GM21619 (cell line): ENCODE measurements at regions not wholly inside any gene's neighbourhood (a gene's known extent, or its start where the extent isn't known, plus 50 kb on each side); places are given as distances from the start of the nearest gene placed in this dataset.
"Not testable (repeated sequence)": the region's sequence is repeated elsewhere in the genome, so short reads cannot be mapped to it uniquely, and the experiment has no call there.

Experiments
- ATAC-seq: cut with Tn5 transposase; IDR thresholded peaks from one replicate; pipeline ENCODE4 v1.9.1; 2021; ENCODE audit not compliant: unreplicated experiment

- not testable (repeated sequence) for ATAC-seq
Measured at GRCh38 chr9:106203815-106204516, 509.6 kb downstream of the TMEM38B start.

GRCh38 chr9:106207298-106207697 lies 513.0 kb downstream of the TMEM38B start:
- ATAC-seq = no peak

- no peak for ATAC-seq
Measured at GRCh38 chr9:106218427-106218826, 524.1 kb downstream of the TMEM38B start.

GRCh38 chr9:106218854-106219253 lies 524.5 kb downstream of the TMEM38B start:
- ATAC-seq = peak; percentile 77

GRCh38 chr9:106220415-106220814 lies 526.1 kb downstream of the TMEM38B start:
- ATAC-seq = no peak

- no peak for ATAC-seq
Measured at GRCh38 chr9:106228861-106229260, 534.5 kb downstream of the TMEM38B start.

- ATAC-seq = no peak
Measured at GRCh38 chr9:106233116-106233515, 538.8 kb downstream of the TMEM38B start.

GRCh38 chr9:106260908-106261307 lies 566.6 kb downstream of the TMEM38B start:
- not testable (repeated sequence) for ATAC-seq

- no peak for ATAC-seq
Measured at GRCh38 chr9:106277966-106278365, 583.6 kb downstream of the TMEM38B start.

GRCh38 chr9:106283769-106284168 lies 579.2 kb upstream of the ZNF462 start:
- ATAC-seq = no peak

- ATAC-seq = no peak
Measured at GRCh38 chr9:106284296-106284695, 578.7 kb upstream of the ZNF462 start.

GRCh38 chr9:106286249-106286648 lies 576.7 kb upstream of the ZNF462 start:
- no peak for ATAC-seq

- ATAC-seq = no peak
Measured at GRCh38 chr9:106287091-106287631, 575.8 kb upstream of the ZNF462 start.

- ATAC-seq = no peak
Measured at GRCh38 chr9:106287731-106288130, 575.2 kb upstream of the ZNF462 start.

- no peak for ATAC-seq
Measured at GRCh38 chr9:106288689-106289088, 574.3 kb upstream of the ZNF462 start.

GRCh38 chr9:106291786-106292185 lies 571.2 kb upstream of the ZNF462 start:
- no peak for ATAC-seq

GRCh38 chr9:106296426-106296825 lies 566.5 kb upstream of the ZNF462 start:
- ATAC-seq = no peak

GRCh38 chr9:106298997-106299396 lies 564.0 kb upstream of the ZNF462 start:
- no peak for ATAC-seq

- ATAC-seq = no peak
Measured at GRCh38 chr9:106304401-106304920, 558.5 kb upstream of the ZNF462 start.

- no peak for ATAC-seq
Measured at GRCh38 chr9:106305428-106306133, 557.4 kb upstream of the ZNF462 start.

GRCh38 chr9:106307670-106308069 lies 555.3 kb upstream of the ZNF462 start:
- ATAC-seq = no peak

- no peak for ATAC-seq
Measured at GRCh38 chr9:106309925-106310324, 553.0 kb upstream of the ZNF462 start.
